NCI-H146 (cell line): ENCODE measurements at regions not wholly inside any gene's neighbourhood (a gene's known extent, or its start where the extent isn't known, plus 50 kb on each side); places are given as distances from the start of the nearest gene placed in this dataset.
"Not testable (repeated sequence)": the region's sequence is repeated elsewhere in the genome, so short reads cannot be mapped to it uniquely, and the experiment has no call there.

Experiments used
- DNase-seq: peaks from one replicate; lab custom pipeline; 2025; lab: John Stamatoyannopoulos, UW

DNA sequence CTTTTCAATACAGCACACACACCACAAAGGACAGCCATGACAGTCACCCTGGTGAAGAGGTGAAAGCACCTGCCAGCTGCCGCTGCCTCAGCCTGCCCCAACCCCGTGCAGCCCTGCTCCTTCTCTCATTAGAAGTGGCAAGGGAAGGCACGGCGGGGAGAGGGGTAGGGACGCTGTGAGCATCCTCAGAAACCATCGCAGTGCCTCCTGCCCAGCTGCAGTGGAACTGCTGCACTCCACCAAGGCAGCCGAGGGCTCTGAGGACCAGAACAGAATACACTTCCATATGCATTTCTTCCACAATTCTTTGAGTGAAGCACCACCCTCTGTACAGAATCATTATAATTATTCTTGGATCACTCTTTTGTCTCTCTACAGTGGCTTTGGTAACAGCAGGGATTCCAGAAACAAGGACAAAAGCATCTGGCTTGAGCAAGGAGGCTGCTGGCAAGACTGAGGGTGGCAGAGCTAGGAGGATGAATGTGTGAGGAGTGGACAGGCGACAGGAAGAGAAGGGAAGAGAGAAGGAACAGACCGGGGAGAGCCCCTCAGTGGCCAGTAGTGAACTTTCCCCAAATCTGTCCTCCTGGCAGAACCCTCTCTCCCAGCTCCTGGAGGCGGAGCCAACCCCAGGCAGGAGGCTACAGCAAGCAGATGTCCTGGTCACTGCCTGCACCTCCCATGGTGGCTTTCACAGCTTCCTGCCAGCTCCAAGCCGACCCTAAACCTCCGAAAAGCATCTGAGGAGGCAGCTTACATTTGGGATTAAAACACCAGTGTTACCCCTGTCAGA lies 73.2 kb downstream of the MTNR1A start:
- DNase-seq, result no peak

DNA sequence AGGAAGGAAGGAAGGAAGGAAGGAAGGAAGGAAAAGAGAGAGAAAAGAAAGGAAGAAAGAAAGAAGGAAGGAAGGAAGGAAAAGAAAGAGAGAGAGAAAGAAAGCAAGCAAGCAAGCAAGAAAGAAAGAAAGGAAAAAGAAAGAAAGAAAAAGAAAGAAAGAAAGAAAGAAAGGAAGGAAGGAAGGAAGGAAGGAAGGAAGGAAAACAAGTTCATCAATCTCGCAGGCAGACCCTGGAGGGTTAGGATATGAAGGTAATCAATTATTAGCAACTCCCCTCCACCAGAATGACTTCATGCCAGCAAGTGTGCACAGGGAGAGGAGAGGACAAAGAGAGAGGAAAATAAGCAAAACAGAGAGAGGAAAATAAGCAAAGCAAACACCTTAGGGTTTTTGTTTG lies 80.2 kb downstream of the MTNR1A start:
- DNase-seq, result no peak

DNA sequence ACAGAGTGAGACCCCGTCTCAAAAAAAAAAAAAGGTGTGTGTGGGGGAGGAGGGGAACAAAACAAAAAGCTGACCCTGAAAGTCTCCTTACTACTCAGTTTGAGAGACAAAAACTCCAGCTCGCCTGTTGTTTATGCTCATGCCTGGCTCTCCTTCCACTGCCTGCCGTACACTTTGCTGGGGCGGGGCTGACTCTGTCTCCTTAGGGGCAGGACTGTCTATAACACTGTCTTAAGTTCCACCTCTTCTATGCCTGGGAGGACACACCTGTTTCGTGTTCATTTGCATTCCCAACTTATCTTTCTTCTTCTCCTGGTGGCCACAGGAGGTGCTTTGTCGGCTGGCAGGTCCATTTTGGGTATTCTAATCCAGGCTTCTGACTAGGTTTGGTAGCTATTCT lies 81.4 kb downstream of the MTNR1A start:
- DNase-seq, result no peak

DNA sequence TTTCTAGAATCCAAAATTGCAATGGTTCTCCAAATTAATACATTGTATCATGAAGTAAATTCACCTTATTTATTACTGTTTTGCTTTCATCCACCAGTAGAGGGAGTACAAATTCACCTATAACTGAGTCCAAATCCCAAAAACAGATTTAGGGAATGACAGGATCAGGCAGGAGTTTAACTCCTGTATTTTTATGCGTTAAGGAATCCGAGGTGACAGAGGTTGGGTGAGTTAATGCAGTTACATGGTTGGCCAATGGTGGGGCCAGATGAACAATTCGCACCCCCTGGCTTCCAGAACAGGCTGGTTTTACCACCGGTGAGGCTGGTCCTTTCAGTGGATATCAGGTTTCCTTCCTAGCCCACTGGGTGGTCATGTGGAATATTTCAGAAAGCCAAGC lies 82.4 kb downstream of the MTNR1A start:
- no peak for DNase-seq

DNA sequence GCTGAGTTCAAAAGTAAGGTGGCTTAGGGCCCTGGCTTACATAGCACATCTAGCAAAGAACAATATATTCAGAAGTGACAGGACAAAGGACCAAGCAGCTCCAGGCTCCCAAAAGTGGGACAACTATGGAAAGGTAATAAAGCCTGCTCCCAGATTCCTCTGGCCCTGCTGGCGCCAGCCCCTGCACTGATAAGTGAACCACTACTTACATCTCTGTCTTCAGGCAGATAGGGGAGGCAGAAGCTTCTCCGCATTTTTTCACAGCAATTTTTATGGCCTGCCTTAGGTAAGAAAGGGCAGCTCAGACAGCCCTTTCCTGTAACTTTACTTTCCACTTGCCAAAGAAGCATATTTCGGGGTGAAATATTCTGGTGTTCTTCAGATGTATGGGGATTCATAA lies 83.9 kb downstream of the MTNR1A start:
- DNase-seq, result no peak

DNA sequence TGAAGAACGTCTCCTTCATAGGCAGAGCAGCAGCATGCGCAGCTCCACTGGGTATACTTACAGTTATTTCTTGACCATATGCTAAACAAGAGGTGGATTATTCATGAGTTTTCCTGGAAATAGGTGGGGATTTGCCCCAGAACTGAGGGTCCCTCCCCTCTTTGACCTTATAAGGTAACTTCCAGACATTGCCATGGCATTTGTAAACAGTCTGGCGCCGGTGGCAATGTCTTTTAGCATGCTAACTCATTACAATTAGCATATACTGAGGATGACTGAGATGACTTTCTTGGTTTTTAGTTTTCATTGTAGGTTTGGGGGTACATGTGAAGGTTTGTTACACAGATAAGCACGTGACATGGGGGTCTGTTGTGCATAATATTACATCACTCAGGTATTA lies 97.3 kb downstream of the MTNR1A start:
- DNase-seq, result no peak

DNA sequence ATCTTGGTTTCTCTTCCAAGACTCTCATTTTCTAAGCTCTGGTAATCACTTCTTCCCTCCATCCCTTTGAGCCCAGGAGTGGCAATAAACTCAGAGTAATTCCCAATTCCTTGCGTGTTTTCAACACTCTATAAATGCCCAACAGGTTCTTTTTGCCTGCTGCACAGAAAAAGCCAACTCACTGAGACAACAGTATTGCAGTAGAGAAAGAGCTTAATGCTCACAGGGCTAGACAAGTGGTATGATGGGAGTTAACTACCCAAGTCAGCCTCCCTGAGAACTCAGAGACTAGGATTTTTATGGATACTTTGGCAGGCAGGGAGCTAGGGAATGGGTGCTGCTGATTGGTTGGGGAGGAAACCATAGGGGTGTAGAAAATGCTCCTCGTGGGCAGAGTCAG lies 103.4 kb downstream of the MTNR1A start:
- DNase-seq, result no peak

DNA sequence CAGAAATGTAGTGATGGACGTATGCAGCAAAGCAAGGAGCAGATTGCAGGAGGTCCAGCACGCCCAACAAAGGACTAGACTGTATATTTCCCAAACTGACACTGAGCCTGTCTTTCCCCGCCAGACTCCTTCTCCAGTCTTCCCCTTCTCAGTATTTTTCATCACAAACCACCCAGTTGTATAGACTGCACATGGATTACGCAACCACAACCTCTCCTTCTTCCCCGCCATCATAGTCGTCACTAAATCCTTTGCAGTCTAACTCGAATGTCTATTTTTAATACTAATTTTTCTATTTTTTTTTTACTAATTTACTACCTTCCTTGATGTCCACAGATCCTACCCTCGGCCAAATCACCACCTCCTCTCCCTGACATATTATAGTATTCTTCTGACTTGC lies 105.4 kb downstream of the MTNR1A start:
- no peak for DNase-seq

DNA sequence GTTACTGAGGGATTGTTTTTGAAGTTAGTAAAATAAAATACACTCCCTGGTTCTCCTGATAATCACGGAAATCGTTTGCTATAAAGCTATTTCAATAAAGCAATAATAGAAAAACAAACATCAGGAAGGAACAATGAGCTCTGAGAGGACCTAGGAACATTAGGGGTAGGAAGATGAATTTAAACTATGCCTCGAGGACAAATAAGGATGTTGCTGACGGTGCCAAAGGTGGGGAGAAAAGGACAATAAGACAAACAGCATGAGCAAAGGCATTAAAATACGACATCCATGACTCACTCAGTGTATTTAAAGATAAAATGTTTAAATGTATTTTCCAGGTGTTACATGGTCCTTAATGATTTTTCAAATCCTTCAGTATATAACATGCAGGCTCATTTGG lies 110.3 kb downstream of the MTNR1A start:
- no peak for DNase-seq

DNA sequence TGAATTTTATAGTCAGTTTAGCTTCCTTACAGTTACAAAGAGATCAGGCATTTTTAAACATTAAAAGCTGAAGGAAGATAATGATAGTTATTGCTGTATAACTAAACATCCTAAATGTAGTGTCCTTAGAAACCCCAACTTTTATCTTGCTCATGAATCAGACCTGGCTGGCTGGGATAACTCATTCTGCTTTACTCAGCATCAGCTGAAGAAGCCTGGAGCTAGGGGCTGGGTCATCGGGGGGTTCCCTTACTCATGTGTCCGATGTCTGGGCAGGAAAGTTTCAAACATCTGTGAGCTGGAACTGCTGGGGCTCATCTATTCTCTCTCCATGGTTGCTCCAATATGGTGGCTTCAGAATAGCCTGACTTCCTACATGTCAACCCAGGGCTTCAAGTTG lies 113.9 kb downstream of the MTNR1A start:
- no peak for DNase-seq

DNA sequence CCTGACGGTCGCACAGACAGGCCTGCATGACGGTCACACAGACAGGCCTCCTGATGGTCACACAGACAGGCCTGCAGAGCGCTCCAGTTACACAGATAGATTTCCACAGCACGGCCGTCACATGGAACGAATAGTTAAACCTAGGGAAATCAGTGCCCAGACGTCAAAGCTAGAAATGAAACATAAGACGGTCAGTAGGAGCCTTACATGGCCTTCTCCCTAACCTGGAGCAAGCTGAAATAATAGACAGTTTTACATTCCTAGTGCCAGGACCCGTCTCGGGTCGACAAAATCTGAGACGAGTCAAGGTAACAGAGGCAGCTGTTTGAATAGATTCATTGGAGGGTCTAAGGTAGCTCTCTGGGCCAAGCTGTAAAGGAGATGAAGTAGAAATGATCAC lies 126.9 kb downstream of the MTNR1A start:
- DNase-seq, result no peak

DNA sequence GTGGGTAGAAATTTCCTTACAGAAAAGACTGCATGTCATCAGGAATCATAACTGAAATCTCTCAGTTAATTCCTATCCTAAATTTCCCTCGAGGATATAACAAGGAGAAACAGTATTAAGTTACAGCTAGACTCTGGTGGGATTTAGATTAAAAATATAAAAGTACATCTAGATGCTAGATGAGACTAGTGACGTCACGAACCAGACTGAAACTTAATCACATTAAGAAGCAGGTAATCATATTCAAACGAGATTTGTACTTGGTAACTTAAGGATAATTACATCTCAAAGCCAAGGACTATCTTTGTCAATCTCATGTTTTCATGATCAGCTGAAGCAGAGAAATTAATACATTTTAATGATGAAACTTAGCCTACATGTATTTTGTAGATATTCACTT lies 130.6 kb downstream of the MTNR1A start:
- no peak for DNase-seq

DNA sequence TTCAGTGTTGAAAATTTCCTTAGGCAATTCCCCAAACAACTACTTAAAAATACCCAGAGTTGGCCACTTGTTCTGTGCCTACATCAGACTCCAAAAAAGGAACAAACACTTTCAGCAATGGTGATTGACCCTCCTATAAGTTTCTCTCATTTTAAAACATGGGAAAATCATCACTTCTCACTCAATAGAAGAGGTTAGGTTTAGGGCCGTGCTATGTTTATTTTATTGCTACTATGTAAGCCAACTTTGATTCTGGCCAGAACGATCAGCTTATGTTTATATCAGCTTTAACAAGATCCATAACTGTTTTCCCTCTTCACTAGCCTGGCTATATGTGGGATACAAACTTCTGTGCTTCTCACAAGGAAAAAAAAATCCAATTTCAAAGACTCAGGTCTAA lies 133.1 kb downstream of the MTNR1A start:
- no peak for DNase-seq

DNA sequence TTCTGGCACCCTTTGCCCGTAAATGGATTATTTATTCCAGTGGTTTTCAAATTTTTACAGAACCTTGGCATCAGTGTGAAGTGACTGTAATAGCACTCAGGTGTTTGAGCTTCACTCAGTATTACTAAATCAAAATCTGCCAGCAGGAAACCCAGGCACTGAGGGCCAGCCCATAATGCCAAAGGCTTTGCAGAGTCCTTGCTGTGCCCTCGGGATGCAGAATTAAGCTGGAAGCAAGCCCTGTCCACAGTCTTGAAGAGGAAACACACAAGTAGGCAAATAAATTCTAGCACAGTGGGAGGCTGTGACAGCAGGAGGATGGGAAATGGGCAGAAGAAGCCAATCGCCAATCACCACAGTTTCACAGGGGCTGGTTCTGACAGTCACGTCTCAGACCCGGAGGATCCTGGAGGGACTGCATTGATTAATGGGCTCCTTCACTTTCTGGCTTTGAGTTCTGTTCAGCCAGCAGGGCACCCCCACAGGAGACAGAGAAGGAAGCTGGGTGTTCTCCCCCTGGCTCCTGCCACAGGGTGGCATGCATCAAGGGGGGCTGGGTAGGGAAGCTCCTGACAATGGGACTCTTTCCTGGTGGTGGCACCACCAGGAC lies 138.8 kb downstream of the MTNR1A start:
- no peak for DNase-seq

DNA sequence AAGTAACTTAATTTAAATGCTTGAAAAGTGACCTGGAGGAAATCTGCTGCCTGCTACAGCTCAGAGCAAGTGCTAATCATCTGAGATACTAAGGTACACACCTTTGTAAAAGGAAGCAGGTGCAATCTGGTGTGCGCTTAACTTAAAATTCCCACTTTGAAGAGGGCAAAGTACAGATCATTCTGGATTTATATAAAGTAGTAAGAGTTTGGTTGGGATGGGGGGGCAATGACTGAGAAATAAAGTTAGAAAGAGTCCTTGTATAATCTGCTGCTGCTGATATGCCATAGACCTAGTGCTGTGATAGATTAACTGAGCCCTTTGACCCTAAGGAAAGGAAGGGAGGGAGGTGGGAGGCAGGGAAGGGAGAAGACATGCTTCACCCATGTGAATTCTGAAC lies 141.0 kb downstream of the MTNR1A start:
- no peak for DNase-seq

DNA sequence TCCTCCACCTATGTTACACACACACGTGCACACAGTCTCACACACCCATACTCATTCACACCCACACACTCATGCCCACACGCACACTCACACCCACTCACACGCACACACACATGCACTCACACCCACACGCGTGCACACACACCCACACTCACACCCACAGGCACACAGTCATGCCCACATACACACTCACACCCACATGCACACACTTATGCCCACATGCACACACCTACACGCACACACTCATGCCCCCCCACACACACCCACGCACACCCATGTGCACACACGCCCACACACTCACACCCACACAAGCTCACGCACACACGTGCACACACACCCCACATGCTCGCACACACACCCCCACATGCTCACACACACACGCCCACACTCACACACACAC lies 140.0 kb downstream of the F11 start:
- DNase-seq, result no peak

DNA sequence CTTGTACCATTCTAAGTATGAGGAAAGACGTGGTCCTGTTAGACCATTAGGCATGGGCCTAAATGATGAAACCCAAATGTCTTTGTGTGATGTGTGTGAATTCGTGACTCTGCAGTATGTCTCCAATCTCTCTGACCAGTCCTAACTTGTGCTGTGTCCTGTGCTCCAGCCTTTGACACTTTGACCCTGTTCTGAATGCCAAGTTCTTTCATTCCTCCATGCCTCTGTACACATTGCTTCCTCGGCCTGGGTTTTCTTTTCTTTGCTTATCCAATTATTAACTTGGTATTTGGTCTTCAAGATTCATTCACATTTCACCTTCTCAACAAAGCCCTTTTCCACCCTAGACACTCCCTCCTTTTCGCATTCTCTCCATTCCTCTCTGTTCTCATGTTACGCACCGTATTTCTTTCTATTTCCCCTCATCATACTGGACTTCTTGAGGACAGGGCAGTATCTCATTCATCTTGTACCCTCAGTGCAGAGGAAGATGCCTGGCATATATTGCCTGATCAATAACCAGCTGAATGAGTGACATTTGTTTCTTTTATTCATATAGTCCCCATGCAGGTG lies 138.7 kb downstream of the F11 start:
- no peak for DNase-seq

DNA sequence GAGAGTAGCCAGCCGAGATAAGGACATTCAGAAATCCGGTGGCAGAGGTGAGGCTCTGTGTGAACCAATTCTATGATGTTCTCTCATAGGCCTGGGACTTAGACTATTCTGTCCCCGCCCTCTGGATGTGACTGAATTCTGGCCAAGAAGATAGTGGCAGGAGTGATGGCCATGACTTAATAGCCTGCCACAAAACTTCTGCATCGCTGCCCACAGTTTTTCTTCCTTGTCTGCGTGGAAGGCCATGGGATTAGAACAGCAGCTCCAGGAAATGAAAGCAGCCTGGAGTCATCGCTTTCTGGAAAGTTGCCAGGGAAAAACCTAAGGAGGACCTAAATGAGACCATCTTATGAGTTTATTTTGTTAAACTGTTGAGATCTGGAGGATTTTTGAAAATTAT lies 134.7 kb downstream of the F11 start:
- no peak for DNase-seq

DNA sequence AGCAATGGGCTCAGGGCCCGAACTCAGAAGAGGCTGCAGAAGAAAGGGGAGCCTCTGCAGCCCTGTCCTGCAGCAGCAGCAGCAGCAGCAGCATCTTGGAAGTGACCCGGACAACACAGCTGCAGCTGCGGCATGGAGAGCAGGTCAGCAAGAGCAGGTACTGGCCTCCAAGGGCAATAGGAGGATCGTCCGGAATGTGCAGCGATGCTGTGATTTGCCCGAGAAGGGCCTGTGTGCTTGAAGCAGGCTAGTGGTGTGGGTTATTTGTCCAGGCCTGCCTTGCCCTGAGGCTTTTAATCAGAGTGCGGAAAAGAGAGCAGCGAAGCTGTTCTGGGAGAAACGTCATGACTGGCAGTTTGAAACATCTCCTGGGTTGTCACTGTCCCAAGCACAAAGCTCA lies 126.0 kb downstream of the F11 start:
- DNase-seq, result no peak

DNA sequence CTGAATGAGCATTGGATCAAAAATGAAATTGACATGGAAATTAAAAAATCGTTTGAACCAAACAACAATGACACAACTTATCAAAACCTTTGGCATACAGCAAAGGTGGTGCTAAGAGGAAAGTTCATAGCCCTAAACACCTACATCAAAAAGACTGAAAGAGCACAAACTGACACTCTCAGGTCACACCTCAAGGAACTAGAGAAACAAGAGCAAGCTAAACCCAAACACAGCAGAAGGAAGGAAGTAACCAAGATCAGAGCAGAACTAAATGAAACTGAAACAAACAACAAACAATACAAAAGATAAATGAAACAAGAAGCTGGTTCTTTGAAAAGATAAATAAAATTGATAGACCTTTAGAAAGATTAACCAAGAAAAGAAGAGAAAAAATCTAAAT lies 118.3 kb downstream of the F11 start:
- DNase-seq, result not testable (repeated sequence)

DNA sequence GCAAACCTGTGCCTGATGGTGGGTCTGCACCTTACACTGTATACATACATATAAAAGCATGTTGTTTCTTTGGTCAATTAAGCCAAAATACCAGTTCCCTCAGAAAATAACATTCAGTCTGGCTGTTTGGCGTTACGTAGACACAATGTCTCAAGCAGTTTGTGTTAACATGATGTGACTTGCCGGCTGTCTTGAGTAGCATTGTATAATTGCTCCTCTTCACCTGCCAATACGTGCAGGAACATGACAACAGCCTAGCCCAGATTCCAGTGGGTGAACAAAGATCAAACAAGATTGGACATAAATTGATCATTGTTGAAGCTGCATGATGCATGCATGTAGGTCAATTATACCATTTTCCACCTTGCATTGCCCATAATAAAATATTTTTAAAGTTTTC lies 102.3 kb downstream of the F11 start:
- DNase-seq, result no peak

DNA sequence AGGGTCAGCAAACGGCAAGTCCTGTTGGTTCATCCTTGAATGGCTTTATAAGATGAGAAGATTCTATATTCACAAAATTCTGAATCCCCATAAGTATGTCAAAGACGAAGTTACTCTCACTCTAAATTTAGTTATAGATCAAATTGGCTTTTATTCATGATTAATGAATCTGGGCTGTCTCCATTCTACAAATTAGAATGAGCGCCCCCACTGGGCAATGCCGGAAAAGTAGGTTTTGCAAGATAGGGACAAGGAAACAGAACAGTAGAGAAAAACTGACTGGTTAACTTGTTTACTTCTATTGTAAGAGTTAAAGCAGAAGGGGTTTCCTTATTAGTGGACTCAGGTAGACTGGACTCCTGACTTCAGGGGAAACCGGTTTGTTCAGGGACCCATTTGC lies 100.3 kb downstream of the F11 start:
- no peak for DNase-seq

DNA sequence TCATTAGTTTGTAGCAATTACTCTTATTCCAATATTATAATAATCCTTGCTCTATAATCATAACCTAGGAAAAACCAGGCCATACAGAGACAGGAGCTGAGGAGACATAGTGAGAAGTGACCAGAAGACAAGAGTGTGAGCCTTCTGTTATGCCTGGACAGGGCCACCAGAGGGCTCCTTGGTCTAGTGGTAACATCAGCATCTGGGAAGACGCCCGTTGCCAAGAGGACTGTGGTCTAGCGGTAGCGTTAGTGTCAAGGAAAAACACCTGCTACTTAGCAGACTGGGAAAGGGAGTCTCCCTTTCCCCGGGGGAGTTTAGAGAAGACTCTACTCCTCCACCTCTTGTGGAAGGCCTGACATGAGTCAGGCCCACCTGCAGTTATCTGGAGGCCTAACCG lies 97.0 kb downstream of the F11 start:
- DNase-seq, result not testable (repeated sequence)

DNA sequence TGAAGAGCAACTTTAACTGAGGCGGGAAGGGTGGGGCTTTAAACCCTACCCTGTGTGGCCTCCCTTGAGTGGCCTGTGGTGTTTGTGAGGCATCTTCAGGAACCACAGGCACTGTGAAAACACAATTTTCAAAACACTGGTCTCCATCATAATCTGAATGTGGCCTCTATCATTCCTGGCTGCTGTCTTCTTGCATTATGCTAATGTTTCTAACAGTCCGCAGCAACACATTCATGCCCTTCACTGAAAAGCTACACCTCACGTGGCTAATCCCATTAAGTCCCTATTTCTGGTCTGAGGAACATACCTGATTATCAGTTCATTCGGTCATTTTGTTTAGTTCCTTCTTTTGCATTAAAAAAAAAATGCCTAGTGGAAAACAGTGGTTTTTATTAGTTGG lies 94.6 kb downstream of the F11 start:
- DNase-seq, result no peak
